ENCODE measurements at regions not wholly inside any gene's neighbourhood (a gene's known extent, or its start where the extent isn't known, plus 50 kb on each side); places are given as distances from the start of the nearest gene placed in this dataset.

DNA sequence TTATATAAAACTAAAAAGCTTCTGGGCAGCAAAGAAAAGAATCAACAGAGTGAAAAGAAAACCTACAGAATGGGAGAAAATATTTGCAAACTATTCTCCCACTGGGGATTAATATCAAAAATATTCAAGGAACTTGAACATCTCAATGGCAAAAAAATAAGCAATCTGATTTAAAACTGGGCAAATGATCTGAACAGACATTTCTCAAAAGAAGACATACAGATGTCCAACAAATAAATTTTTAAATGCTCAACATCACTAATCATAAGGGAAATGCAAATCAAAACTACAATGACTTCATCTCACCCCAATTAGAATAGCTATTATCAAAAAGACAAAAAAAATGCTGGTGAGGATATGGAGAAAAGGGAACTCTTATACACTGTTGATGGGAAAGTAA, 57.2 kb upstream of the SSBP2 start:
- TF ChIP-seq, protein P1, sequence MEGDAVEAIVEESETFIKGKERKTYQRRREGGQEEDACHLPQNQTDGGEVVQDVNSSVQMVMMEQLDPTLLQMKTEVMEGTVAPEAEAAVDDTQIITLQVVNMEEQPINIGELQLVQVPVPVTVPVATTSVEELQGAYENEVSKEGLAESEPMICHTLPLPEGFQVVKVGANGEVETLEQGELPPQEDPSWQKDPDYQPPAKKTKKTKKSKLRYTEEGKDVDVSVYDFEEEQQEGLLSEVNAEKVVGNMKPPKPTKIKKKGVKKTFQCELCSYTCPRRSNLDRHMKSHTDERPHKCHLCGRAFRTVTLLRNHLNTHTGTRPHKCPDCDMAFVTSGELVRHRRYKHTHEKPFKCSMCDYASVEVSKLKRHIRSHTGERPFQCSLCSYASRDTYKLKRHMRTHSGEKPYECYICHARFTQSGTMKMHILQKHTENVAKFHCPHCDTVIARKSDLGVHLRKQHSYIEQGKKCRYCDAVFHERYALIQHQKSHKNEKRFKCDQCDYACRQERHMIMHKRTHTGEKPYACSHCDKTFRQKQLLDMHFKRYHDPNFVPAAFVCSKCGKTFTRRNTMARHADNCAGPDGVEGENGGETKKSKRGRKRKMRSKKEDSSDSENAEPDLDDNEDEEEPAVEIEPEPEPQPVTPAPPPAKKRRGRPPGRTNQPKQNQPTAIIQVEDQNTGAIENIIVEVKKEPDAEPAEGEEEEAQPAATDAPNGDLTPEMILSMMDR (IDR thresholded peaks at IDR 0.05): no peak
- TF ChIP-seq ZNF121 (CRISPR knock-in tag; IDR thresholded peaks at IDR 0.05) (no peak), NFYB (CRISPR knock-in tag; conservative IDR thresholded peaks at IDR 0.05; ENCODE audit: low read depth) (no peak), IRF1 (CRISPR knock-in tag; IDR thresholded peaks at IDR 0.05) (no peak)
- TF ChIP-seq, protein P2, sequence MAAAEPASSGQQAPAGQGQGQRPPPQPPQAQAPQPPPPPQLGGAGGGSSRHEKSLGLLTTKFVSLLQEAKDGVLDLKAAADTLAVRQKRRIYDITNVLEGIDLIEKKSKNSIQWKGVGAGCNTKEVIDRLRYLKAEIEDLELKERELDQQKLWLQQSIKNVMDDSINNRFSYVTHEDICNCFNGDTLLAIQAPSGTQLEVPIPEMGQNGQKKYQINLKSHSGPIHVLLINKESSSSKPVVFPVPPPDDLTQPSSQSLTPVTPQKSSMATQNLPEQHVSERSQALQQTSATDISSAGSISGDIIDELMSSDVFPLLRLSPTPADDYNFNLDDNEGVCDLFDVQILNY (CRISPR knock-in tag; IDR thresholded peaks at IDR 0.05): no peak

Measured in WTC11 (cell line).